Endodermal cell (in vitro differentiated cells): ENCODE measurements at regions not wholly inside any gene's neighbourhood (a gene's known extent, or its start where the extent isn't known, plus 50 kb on each side); places are given as distances from the start of the nearest gene placed in this dataset.

Experiments
- DNase-seq: peaks from one replicate; pipeline ENCODE4 v3.0.0-alpha.2; 2017
- H3K27ac ChIP-seq: 2 replicates; pipeline ENCODE4 v1.5.1; 2013; ENCODE audit warnings: mild to moderate bottlenecking, low read depth, low read length, moderate library complexity
- H3K27me3 ChIP-seq: 2 replicates; pipeline ENCODE4 v1.6.1; 2013; ENCODE audit warnings: mild to moderate bottlenecking, low read length, moderate library complexity; ENCODE audit not compliant: insufficient read depth, control insufficient read depth, poor library complexity, severe bottlenecking
- H3K36me3 ChIP-seq: 2 replicates; pipeline ENCODE4 v1.7.0; 2013; ENCODE audit warnings: mild to moderate bottlenecking, low read length, moderate library complexity; ENCODE audit not compliant: control insufficient read depth, insufficient read depth
- H3K4me1 ChIP-seq: one replicate; pipeline ENCODE4 v1.7.0; 2013; ENCODE audit warnings: low read length; ENCODE audit not compliant: control insufficient read depth, insufficient read depth
- H3K4me3 ChIP-seq: 2 replicates; pipeline ENCODE4 v1.5.1; 2013; ENCODE audit warnings: mild to moderate bottlenecking, low read length, moderate library complexity
- H3K9ac ChIP-seq: 2 replicates; pipeline ENCODE4 v1.6.1; 2013; ENCODE audit warnings: mild to moderate bottlenecking, low read length, moderate library complexity; ENCODE audit not compliant: poor library complexity, severe bottlenecking; ENCODE audit errors: extremely low read depth
- H3K9me3 ChIP-seq: 2 replicates; pipeline ENCODE4 v1.6.1; 2013; ENCODE audit warnings: mild to moderate bottlenecking, low read length, moderate library complexity; ENCODE audit not compliant: control insufficient read depth
- H3K27ac Mint-ChIP-seq: 2 replicates; pipeline ENCODE4 v1.8.0; 2020; ENCODE audit warnings: mixed read lengths
- H3K27me3 Mint-ChIP-seq: 2 replicates; pipeline ENCODE4 v1.8.0; 2021; ENCODE audit warnings: mild to moderate bottlenecking, mixed read lengths; ENCODE audit not compliant: insufficient read depth
- H3K36me3 Mint-ChIP-seq: 2 replicates; pipeline ENCODE4 v1.8.0; 2020; ENCODE audit warnings: low read depth, mixed read lengths
- H3K4me1 Mint-ChIP-seq: 2 replicates; pipeline ENCODE4 v1.8.0; 2020; ENCODE audit warnings: mixed read lengths
- H3K4me3 Mint-ChIP-seq: 2 replicates; pipeline ENCODE4 v1.8.0; 2020; ENCODE audit warnings: mild to moderate bottlenecking, moderate library complexity, mixed read lengths
- H3K9me3 Mint-ChIP-seq: 2 replicates; pipeline ENCODE4 v1.8.0; 2020; ENCODE audit warnings: mild to moderate bottlenecking, mixed read lengths
- CTCF ChIP-seq: fragments of 200-600 bp; sonication (generic); conservative IDR thresholded peaks from 2 replicates; pipeline ENCODE4 v1.5.0; 2021; ENCODE audit warnings: antibody characterized with exemption, mild to moderate bottlenecking
- WGBS, 2 experiments: methylation state at CpG; one replicate each; pipeline versions ENCODE4 v1.1.5 to v1.1.7; 2013; ENCODE audit warnings: missing lambda C conversion rate in 2 of 2, mixed read lengths in 1 of 2; ENCODE audit not compliant: insufficient coverage in 1 of 2, insufficient read length in 1 of 2; 5-methylcytosine and 5-hydroxymethylcytosine counted together

GRCh38 chr2:236718207-236718992 lies 148.8 kb downstream of the ACKR3 start:
- Mint-ChIP-seq H3K9me3 (no peaks in the 10 kb centered on the region), H3K27ac (peak overlapping the region; percentile 17), H3K36me3 (no peaks in the 10 kb centered on the region), H3K4me1 (peaks cover 41% of the 10 kb centered on the region), H3K4me3 (no peak overlapping the region), H3K27me3 (peaks cover 2% of the 10 kb centered on the region)
- H3K9ac ChIP-seq: no peak overlapping the region
- H3K27me3 ChIP-seq: no peaks in the 10 kb centered on the region
- H3K27ac ChIP-seq: no peak overlapping the region
- 92 to 94% methylated on average over 15 to 18 of the region's 18 CpGs for WGBS, 2 experiments
- no peaks in the 10 kb centered on the region for H3K9me3 ChIP-seq
- peaks cover 6% of the 10 kb centered on the region for H3K4me1 ChIP-seq
- H3K4me3 ChIP-seq: no peak overlapping the region
- no peak for DNase-seq
- H3K36me3 ChIP-seq: no peaks in the 10 kb centered on the region
- TF ChIP-seq CTCF: no peak

DNA sequence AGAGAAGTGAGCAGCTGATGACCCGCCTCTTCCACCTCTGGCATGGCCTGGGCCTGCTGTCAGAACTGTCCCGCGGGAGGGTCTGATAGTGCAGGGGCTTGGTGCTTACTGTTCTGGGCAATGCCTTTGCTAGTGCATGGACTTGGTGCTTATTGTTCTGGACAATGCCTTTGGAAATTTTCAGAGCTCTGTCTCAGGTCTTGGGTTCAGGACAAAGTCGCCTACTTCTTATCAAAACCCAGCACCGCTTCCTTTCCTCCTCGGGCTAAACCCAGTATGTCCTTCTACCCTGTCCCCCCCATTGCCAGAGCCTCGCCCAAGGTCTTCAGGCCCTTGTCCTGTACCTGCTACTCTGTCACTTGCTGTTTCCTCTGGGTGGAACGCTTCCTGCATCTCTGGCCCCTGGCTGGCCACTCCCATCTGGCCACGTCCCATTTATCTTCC lies 149.6 kb downstream of the ACKR3 start:
- 93 to 96% methylated on average over 6 to 9 of the region's 9 CpGs for WGBS, 2 experiments
- Histone ChIP-seq H3K4me1 (peaks cover 6% of the 10 kb centered on the region), H3K9ac (no peak overlapping the region), H3K27me3 (no peaks in the 10 kb centered on the region), H3K9me3 (no peaks in the 10 kb centered on the region), H3K4me3 (no peak overlapping the region), H3K36me3 (no peaks in the 10 kb centered on the region), H3K27ac (no peak overlapping the region)
- no peak for TF ChIP-seq CTCF
- peaks cover 36% of the 10 kb centered on the region for H3K4me1 Mint-ChIP-seq
- H3K4me3 Mint-ChIP-seq: no peak overlapping the region
- no peak for DNase-seq
- no peak overlapping the region for H3K27ac Mint-ChIP-seq
- peaks cover 2% of the 10 kb centered on the region for H3K27me3 Mint-ChIP-seq
- no peaks in the 10 kb centered on the region for H3K9me3 Mint-ChIP-seq
- H3K36me3 Mint-ChIP-seq: no peaks in the 10 kb centered on the region

DNA sequence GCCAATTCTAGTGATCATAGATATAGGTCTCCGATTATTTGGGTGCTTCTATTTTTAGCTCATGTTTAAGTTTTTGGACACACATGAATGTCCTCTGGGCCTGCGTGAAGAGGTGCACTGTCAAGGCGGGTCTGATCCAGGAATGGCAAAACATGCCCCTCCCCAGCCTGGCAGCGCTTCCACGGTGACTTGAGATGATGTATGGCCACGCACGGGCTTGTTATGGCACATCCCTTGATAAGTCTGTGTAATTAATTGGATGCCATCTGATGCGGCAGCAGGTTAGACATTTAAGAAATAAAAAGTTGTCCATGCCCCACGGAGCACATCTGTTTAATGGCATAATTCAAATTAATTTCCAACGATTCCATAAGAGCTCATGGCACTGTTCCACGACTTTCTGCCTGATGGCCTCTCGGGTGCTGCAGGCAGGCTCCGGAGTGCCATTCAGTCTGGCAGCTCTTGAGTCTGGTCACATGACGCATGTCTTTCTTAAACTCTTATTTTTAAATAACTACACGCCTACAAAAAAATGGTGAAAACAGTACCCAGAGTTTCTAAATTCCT lies 151.4 kb downstream of the ACKR3 start:
- H3K27me3 Mint-ChIP-seq: no peaks in the 10 kb centered on the region
- H3K9ac ChIP-seq: no peak overlapping the region
- H3K4me1 ChIP-seq: no peaks in the 10 kb centered on the region
- H3K27ac ChIP-seq: no peak overlapping the region
- WGBS, 2 experiments: 93 to 94% methylated on average over 13 to 15 of the region's 15 CpGs
- no peaks in the 10 kb centered on the region for H3K36me3 ChIP-seq
- peaks cover 21% of the 10 kb centered on the region for H3K4me1 Mint-ChIP-seq
- H3K36me3 Mint-ChIP-seq: no peaks in the 10 kb centered on the region
- no peaks in the 10 kb centered on the region for H3K9me3 Mint-ChIP-seq
- TF ChIP-seq CTCF: no peak
- no peaks in the 10 kb centered on the region for H3K27me3 ChIP-seq
- no peak overlapping the region for H3K4me3 Mint-ChIP-seq
- no peak for DNase-seq
- no peaks in the 10 kb centered on the region for H3K9me3 ChIP-seq
- H3K4me3 ChIP-seq: no peak overlapping the region
- no peak overlapping the region for H3K27ac Mint-ChIP-seq
